Mammary epithelial cell (primary cell): ENCODE measurements at regions not wholly inside any gene's neighbourhood (a gene's known extent, or its start where the extent isn't known, plus 50 kb on each side); places are given as distances from the start of the nearest gene placed in this dataset.

Source experiments
- CTCF ChIP-seq, 2 donors: IDR thresholded peaks in 1 of 2; conservative IDR thresholded peaks in 1 of 2; 2 replicates each; pipeline ENCODE4 v1.5.1; 2011 to 2012; ENCODE audit warnings: inconsistent platforms in 2 of 2, low read length in 2 of 2, mild to moderate bottlenecking in 2 of 2, control low read depth in 1 of 2, low read depth in 1 of 2; ENCODE audit not compliant: insufficient read depth in 1 of 2; ENCODE audit errors: extremely low read depth in 1 of 2
- EZH2 ChIP-seq: IDR thresholded peaks from 2 replicates; pipeline ENCODE4 v1.6.1; 2012; ENCODE audit warnings: low read length, inconsistent platforms, borderline replicate concordance

DNA sequence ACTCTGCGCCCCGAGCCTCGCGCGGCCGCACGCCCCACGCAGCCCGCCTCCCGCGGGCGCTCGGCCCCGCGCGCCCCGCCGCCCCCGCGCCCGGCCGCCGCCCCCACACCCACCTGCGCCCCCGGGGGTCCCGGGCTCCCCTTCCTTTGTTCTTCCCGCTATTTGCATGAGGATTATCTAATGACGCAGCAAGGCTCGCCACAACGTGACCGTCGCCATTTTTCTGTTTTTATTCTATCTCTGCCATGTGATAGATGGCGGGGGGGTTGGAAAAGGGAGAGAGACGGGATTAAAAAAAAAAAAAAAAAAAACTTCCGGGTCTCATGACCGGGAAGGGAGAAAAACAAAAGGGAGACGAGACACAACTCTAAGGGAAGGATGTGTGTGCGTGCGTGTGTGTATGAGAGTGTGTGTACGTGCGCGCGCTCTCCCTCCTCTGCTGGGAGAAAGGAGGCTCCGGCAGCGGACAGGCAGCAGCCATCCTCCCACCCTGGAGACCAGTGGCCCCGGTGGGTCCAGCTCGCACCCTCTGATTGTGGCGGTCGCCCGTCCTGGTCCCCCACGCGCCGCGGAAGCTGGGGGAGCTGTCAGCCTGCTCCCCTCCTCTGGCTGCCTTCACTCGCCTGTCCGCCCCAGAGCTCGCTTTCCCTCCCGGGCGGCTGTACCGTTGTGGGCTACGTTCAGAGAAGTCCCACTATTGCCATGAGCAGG is 80.4 kb upstream of the AK4 start:
- TF ChIP-seq CTCF (conservative IDR thresholded peaks at IDR 0.05 in 1 of 2, IDR thresholded peaks at IDR 0.05 in 1 of 2; ENCODE audit: extremely low read depth in 1 of 2, insufficient read depth in 1 of 2, low read depth in 1 of 2, low read length in 2 of 2) = no peak
- TF ChIP-seq EZH2 = no peak
